Neural progenitor cell (in vitro differentiated cells): ENCODE measurements at regions not wholly inside any gene's neighbourhood (a gene's known extent, or its start where the extent isn't known, plus 50 kb on each side); places are given as distances from the start of the nearest gene placed in this dataset.

Experiments used
- DNase-seq: peaks from one replicate; pipeline ENCODE4 v3.0.0-alpha.2; 2016; ENCODE audit warnings: low spot score
- H2AFZ ChIP-seq: fragments of 200-600 bp; sonication (generic); replicated peaks from 2 replicates; pipeline ENCODE4 v1.6.1; 2016; ENCODE audit warnings: antibody characterized with exemption
- H3F3A ChIP-seq: fragments of 200-600 bp; sonication (generic); 2 replicates; pipeline ENCODE4 v1.6.1; 2016; ENCODE audit warnings: antibody characterized with exemption, low read depth
- H3K27ac ChIP-seq: fragments of 200-600 bp; sonication (generic); 2 replicates; pipeline ENCODE4 v1.5.1; 2016; ENCODE audit warnings: mild to moderate bottlenecking
- H3K27me3 ChIP-seq: fragments of 200-600 bp; sonication (generic); 2 replicates; pipeline ENCODE4 v1.6.1; 2016; ENCODE audit warnings: mild to moderate bottlenecking, moderate library complexity
- H3K36me3 ChIP-seq: fragments of 200-600 bp; sonication (generic); 2 replicates; pipeline ENCODE4 v1.5.1; 2016
- H3K4me1 ChIP-seq: fragments of 200-600 bp; sonication (generic); 2 replicates; pipeline ENCODE4 v1.6.1; 2016; ENCODE audit warnings: mixed run types
- H3K4me2 ChIP-seq: fragments of 200-600 bp; sonication (generic); 2 replicates; pipeline ENCODE4 v1.6.1; 2016
- H3K4me3 ChIP-seq: fragments of 200-600 bp; sonication (generic); 2 replicates; pipeline ENCODE4 v1.5.1; 2016
- H3K79me2 ChIP-seq: fragments of 200-600 bp; sonication (generic); 2 replicates; pipeline ENCODE4 v1.6.1; 2016; ENCODE audit warnings: low read depth
- H3K9ac ChIP-seq: fragments of 200-600 bp; sonication (generic); 2 replicates; pipeline ENCODE4 v1.6.1; 2016
- H3K9me3 ChIP-seq: fragments of 200-600 bp; sonication (generic); 2 replicates; pipeline ENCODE4 v1.5.1; 2016; ENCODE audit warnings: low read depth
- H4K20me1 ChIP-seq: fragments of 200-600 bp; sonication (generic); 2 replicates; pipeline ENCODE4 v1.6.1; 2016; ENCODE audit warnings: low read depth
- H3K27ac Mint-ChIP-seq: 3 replicates; pipeline ENCODE4 v1.8.0; 2021; ENCODE audit warnings: mixed read lengths
- H3K27me3 Mint-ChIP-seq: 2 replicates; pipeline ENCODE4 v1.8.0; 2022; ENCODE audit warnings: low read depth, mild to moderate bottlenecking, inconsistent platforms, moderate library complexity, mixed read lengths; ENCODE audit not compliant: insufficient read depth
- H3K36me3 Mint-ChIP-seq: 3 replicates; pipeline ENCODE4 v1.8.0; 2021; ENCODE audit warnings: mixed read lengths
- H3K4me1 Mint-ChIP-seq: 3 replicates; pipeline ENCODE4 v1.8.0; 2021; ENCODE audit warnings: mixed read lengths
- H3K4me3 Mint-ChIP-seq: 3 replicates; pipeline ENCODE4 v1.8.0; 2021; ENCODE audit warnings: mild to moderate bottlenecking, moderate library complexity, mixed read lengths
- H3K9me3 Mint-ChIP-seq: 3 replicates; pipeline ENCODE4 v1.8.0; 2020; ENCODE audit warnings: mixed read lengths
- CTCF ChIP-seq: fragments of 200-600 bp; sonication (generic); IDR thresholded peaks from 2 replicates; pipeline ENCODE4 v1.5.1; 2017; ENCODE audit warnings: antibody characterized with exemption, mild to moderate bottlenecking
- EZH2 ChIP-seq: fragments of 200-600 bp; sonication (generic); IDR thresholded peaks from 2 replicates; pipeline ENCODE4 v1.6.1; 2017; ENCODE audit warnings: antibody characterized with exemption, mild to moderate bottlenecking, moderate library complexity
- EZH2phosphoT487 ChIP-seq: fragments of 200-600 bp; sonication (generic); IDR thresholded peaks from 2 replicates; pipeline ENCODE4 v1.6.1; 2017; ENCODE audit warnings: antibody characterized with exemption

GRCh38 chr13:44234566-44234965 lies 139.1 kb upstream of the SERP2 start:
- no peaks in the 10 kb centered on the region for H3K36me3 ChIP-seq
- no peak overlapping the region for H2AFZ ChIP-seq
- no peak overlapping the region for H3K9ac ChIP-seq
- no peaks in the 10 kb centered on the region for H3F3A ChIP-seq
- H3K4me3 ChIP-seq = no peak overlapping the region
- H3K27me3 ChIP-seq = no peaks in the 10 kb centered on the region
- H3K4me2 ChIP-seq = no peak overlapping the region
- DNase-seq = no peak
- H3K4me1 ChIP-seq = no peaks in the 10 kb centered on the region
- H3K9me3 ChIP-seq = no peaks in the 10 kb centered on the region
- H3K36me3 Mint-ChIP-seq = peaks cover 5% of the 10 kb centered on the region
- no peaks in the 10 kb centered on the region for H4K20me1 ChIP-seq
- no peak overlapping the region for H3K27ac ChIP-seq
- TF ChIP-seq EZH2 = no peak
- no peak for TF ChIP-seq CTCF
- TF ChIP-seq EZH2phosphoT487 = no peak
- no peaks in the 10 kb centered on the region for H3K79me2 ChIP-seq
- no peaks in the 10 kb centered on the region for H3K27me3 Mint-ChIP-seq
- no peaks in the 10 kb centered on the region for H3K9me3 Mint-ChIP-seq
- no peak overlapping the region for H3K4me3 Mint-ChIP-seq
- H3K27ac Mint-ChIP-seq = no peak overlapping the region
- peaks cover 22% of the 10 kb centered on the region for H3K4me1 Mint-ChIP-seq

DNA sequence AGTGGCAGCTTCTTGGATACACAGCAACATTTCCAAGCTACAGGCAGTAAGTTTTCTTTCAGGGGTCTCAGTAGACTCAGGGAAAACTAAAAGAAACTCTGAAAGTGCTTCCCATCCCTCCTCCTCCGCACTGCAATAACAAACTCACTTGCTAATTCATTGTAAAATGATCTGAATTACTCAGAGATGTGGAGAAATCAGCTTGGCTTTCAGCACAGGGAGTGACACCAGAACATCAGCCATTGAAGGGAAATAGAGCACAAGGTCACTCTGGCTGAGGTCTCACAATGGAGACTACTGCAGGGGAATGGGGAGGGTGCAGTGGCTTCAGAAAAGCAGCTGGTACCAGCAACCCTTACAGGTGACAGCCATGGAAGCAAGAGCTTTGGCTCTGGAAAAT lies 137.3 kb upstream of the SERP2 start:
- no peak for DNase-seq
- H3K4me3 ChIP-seq = no peak overlapping the region
- H3K4me1 ChIP-seq = peaks cover 5% of the 10 kb centered on the region
- no peaks in the 10 kb centered on the region for H3K9me3 ChIP-seq
- Mint-ChIP-seq H3K4me3 (no peak overlapping the region), H3K9me3 (no peaks in the 10 kb centered on the region), H3K36me3 (peaks cover 5% of the 10 kb centered on the region), H3K27ac (no peak overlapping the region), H3K27me3 (no peaks in the 10 kb centered on the region), H3K4me1 (peaks cover 26% of the 10 kb centered on the region)
- H4K20me1 ChIP-seq = no peaks in the 10 kb centered on the region
- H3K36me3 ChIP-seq = no peaks in the 10 kb centered on the region
- no peak overlapping the region for H3K27ac ChIP-seq
- TF ChIP-seq CTCF = no peak
- no peak for TF ChIP-seq EZH2
- TF ChIP-seq EZH2phosphoT487 = no peak
- no peaks in the 10 kb centered on the region for H3K27me3 ChIP-seq
- H3K4me2 ChIP-seq = no peak overlapping the region
- no peak overlapping the region for H2AFZ ChIP-seq
- no peaks in the 10 kb centered on the region for H3F3A ChIP-seq
- H3K79me2 ChIP-seq = no peaks in the 10 kb centered on the region
- H3K9ac ChIP-seq = no peak overlapping the region

- no peak overlapping the region for H3K27ac ChIP-seq
- H3K4me3 ChIP-seq = no peak overlapping the region
- Mint-ChIP-seq H3K27ac (no peak overlapping the region), H3K27me3 (no peaks in the 10 kb centered on the region), H3K9me3 (no peaks in the 10 kb centered on the region), H3K4me1 (peaks cover 22% of the 10 kb centered on the region), H3K36me3 (peaks cover under 1% of the 10 kb centered on the region), H3K4me3 (no peak overlapping the region)
- TF ChIP-seq EZH2phosphoT487 (no peak), CTCF (no peak), EZH2 (no peak)
- no peaks in the 10 kb centered on the region for H3K27me3 ChIP-seq
- no peaks in the 10 kb centered on the region for H3K36me3 ChIP-seq
- no peaks in the 10 kb centered on the region for H3K79me2 ChIP-seq
- H3K4me2 ChIP-seq = no peak overlapping the region
- H4K20me1 ChIP-seq = no peaks in the 10 kb centered on the region
- H3K9me3 ChIP-seq = no peaks in the 10 kb centered on the region
- H3F3A ChIP-seq = no peaks in the 10 kb centered on the region
- no peak overlapping the region for H3K9ac ChIP-seq
- peaks cover 5% of the 10 kb centered on the region for H3K4me1 ChIP-seq
- DNase-seq = no peak
- no peak overlapping the region for H2AFZ ChIP-seq
Measured at GRCh38 chr13:44236801-44237207, 136.8 kb upstream of the SERP2 start.
